ENCODE measurements at regions not wholly inside any gene's neighbourhood (a gene's known extent, or its start where the extent isn't known, plus 50 kb on each side); places are given as distances from the start of the nearest gene placed in this dataset.

DNA sequence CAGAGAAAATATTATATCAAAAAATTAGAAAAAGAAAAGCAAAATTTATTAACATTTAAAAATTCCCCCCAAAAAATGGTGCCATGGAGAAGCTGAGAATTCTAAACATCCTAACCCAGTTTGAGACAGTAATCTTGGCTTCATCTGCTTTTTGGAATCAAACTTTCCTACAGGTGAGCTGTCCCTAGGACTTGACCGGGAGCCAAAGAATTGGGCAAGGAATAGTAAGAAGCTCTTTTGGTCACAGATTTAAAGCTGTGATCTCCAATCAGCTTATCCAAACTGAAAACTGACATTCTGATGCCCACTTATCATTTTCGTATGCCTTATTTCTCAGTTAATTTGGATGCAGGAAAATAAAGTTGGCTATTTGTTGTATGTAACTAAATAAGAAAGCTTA, 457.3 kb upstream of the DMAC1 start:
- Histone ChIP-seq H3K4me1 (ENCODE audit: control insufficient read depth in 5 of 5, insufficient read depth in 5 of 5, low read length in 5 of 5) (no peaks in the 10 kb centered on the region), H3K9ac (ENCODE audit: insufficient read depth in 1 of 2, low read length in 2 of 2) (no peak overlapping the region)
- WGBS, 2 donors: 85 to 92% methylated on average over 2 of the region's 2 CpGs

GRCh38 chr9:8255850-8256249, 456.3 kb upstream of the DMAC1 start:
- H3K9me3 ChIP-seq (ENCODE audit: control insufficient read depth in 4 of 4, insufficient read depth in 3 of 4, low read length in 3 of 4): peaks cover 0 to 2% (median 0%) of the 10 kb centered on the region in 4 donors
- no peak overlapping the region for H3K9ac ChIP-seq (ENCODE audit: insufficient read depth in 1 of 2, low read length in 2 of 2)
- no peaks in the 10 kb centered on the region for H3K27me3 ChIP-seq (ENCODE audit: control insufficient read depth in 3 of 3, insufficient read depth in 3 of 3, low read length in 2 of 3)
- no peaks in the 10 kb centered on the region for H3K36me3 ChIP-seq (ENCODE audit: control insufficient read depth in 4 of 4, insufficient read depth in 4 of 4, low read length in 4 of 4)
- H3K4me3 ChIP-seq: no peak overlapping the region
- H3K27ac ChIP-seq (ENCODE audit: low read depth in 1 of 2, low read length in 1 of 2): no peak overlapping the region
- no peak for TF ChIP-seq CTCF (IDR thresholded peaks at IDR 0.05; ENCODE audit: control extremely low read depth, extremely low read depth)
- no peak for ATAC-seq (ENCODE audit: insufficient read depth, low FRiP score)
- DNase-seq: no peak
- no peaks in the 10 kb centered on the region for H3K4me1 ChIP-seq (ENCODE audit: control insufficient read depth in 5 of 5, insufficient read depth in 5 of 5, low read length in 5 of 5)

More for the DNA sequence above, 457.3 kb upstream of the DMAC1 start:
- no peak for ATAC-seq (ENCODE audit: insufficient read depth, low FRiP score)
- TF ChIP-seq CTCF (IDR thresholded peaks at IDR 0.05; ENCODE audit: control extremely low read depth, extremely low read depth): no peak
- DNase-seq: no peak
- H3K27me3 ChIP-seq (ENCODE audit: control insufficient read depth in 3 of 3, insufficient read depth in 3 of 3, low read length in 2 of 3): no peaks in the 10 kb centered on the region
- H3K27ac ChIP-seq (ENCODE audit: low read depth in 1 of 2, low read length in 1 of 2): no peak overlapping the region
- H3K9me3 ChIP-seq (ENCODE audit: control insufficient read depth in 4 of 4, insufficient read depth in 3 of 4, low read length in 3 of 4): peaks cover 0 to 2% (median 0%) of the 10 kb centered on the region in 4 donors
- H3K4me3 ChIP-seq: no peak overlapping the region
- no peaks in the 10 kb centered on the region for H3K36me3 ChIP-seq (ENCODE audit: control insufficient read depth in 4 of 4, insufficient read depth in 4 of 4, low read length in 4 of 4)

GRCh38 chr9:8254541-8254940, 455.0 kb upstream of the DMAC1 start:
- Histone ChIP-seq H3K4me1 (ENCODE audit: control insufficient read depth in 5 of 5, insufficient read depth in 5 of 5, low read length in 5 of 5) (no peaks in the 10 kb centered on the region), H3K4me3 (no peak overlapping the region), H3K9ac (ENCODE audit: insufficient read depth in 1 of 2, low read length in 2 of 2) (no peak overlapping the region), H3K27me3 (ENCODE audit: control insufficient read depth in 3 of 3, insufficient read depth in 3 of 3, low read length in 2 of 3) (no peaks in the 10 kb centered on the region), H3K9me3 (ENCODE audit: control insufficient read depth in 4 of 4, insufficient read depth in 3 of 4, low read length in 3 of 4) (no peaks in the 10 kb centered on the region), H3K36me3 (ENCODE audit: control insufficient read depth in 4 of 4, insufficient read depth in 4 of 4, low read length in 4 of 4) (no peaks in the 10 kb centered on the region), H3K27ac (ENCODE audit: low read depth in 1 of 2, low read length in 1 of 2) (no peak overlapping the region)
- WGBS, 2 donors: 86 to 94% methylated on average over 4 of the region's 4 CpGs
- DNase-seq: no peak
- TF ChIP-seq CTCF (IDR thresholded peaks at IDR 0.05; ENCODE audit: control extremely low read depth, extremely low read depth): no peak
- ATAC-seq (ENCODE audit: insufficient read depth, low FRiP score): no peak

- no peaks in the 10 kb centered on the region for H3K27me3 ChIP-seq (ENCODE audit: control insufficient read depth in 3 of 3, insufficient read depth in 3 of 3, low read length in 2 of 3)
- no peak for TF ChIP-seq CTCF (IDR thresholded peaks at IDR 0.05; ENCODE audit: control extremely low read depth, extremely low read depth)
- no peak overlapping the region for H3K27ac ChIP-seq (ENCODE audit: low read depth in 1 of 2, low read length in 1 of 2)
- no peaks in the 10 kb centered on the region for H3K36me3 ChIP-seq (ENCODE audit: control insufficient read depth in 4 of 4, insufficient read depth in 4 of 4, low read length in 4 of 4)
- no peaks in the 10 kb centered on the region for H3K9me3 ChIP-seq (ENCODE audit: control insufficient read depth in 4 of 4, insufficient read depth in 3 of 4, low read length in 3 of 4)
- DNase-seq (no peak), ATAC-seq (ENCODE audit: insufficient read depth, low FRiP score) (no peak)
- WGBS, 2 donors: 86 to 97% methylated on average over 4 of the region's 4 CpGs
- H3K9ac ChIP-seq (ENCODE audit: insufficient read depth in 1 of 2, low read length in 2 of 2): no peak overlapping the region
- H3K4me3 ChIP-seq: no peak overlapping the region
- H3K4me1 ChIP-seq (ENCODE audit: control insufficient read depth in 5 of 5, insufficient read depth in 5 of 5, low read length in 5 of 5): no peaks in the 10 kb centered on the region
These were observed 452.9 kb upstream of the DMAC1 start for GRCh38 chr9:8252445-8252844.

Measured in lung (tissue), 11 donors.